ENCODE measurements at regions not wholly inside any gene's neighbourhood (a gene's known extent, or its start where the extent isn't known, plus 50 kb on each side); places are given as distances from the start of the nearest gene placed in this dataset.

DNA sequence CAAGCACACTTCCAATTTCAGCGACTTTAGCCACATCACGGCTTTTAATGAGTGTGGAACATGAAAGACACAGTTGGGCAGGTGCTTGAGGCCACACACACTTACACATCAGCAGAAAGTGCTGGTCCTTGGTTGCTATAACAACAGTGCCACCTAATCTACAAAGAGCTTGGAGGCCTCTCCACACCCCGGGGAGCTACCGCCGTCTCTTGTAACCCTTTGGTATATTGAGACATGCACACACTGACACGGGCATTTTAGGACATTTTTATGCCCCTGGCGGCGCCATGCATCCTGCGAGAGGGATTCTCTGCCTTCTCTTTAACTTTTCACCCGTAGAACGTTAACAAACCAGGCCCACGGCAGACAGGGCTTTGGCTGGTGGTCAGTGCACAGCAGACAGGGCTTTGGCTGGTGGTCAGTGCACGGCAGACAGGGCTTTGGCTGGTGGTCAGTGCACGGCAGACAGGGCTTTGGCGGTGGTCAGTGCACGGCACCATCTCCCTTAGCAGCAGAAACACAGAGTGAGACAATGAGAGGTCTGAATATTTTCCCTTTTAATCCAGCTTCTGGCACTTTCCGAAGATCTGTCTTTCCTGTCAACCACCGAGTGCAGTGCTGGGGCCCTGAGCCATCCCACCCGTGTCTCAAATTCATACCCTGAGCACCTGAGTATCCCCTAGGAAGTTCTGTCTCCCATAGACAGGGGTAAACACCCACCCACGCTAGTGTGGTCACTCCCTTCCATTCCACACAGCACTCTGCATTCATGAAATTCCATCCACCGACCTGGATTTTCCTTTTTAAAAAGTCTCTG lies 116.6 kb upstream of the RPS6KA2 start:
- H3K4me2 ChIP-seq (ENCODE audit: control insufficient read depth, extremely low read depth, insufficient read depth, low read depth, low read length) = no peak overlapping the region
- no peaks in the 10 kb centered on the region for H3K36me3 ChIP-seq (ENCODE audit: control insufficient read depth in 2 of 2, extremely low read depth in 1 of 2, insufficient read depth in 2 of 2, low read length in 2 of 2)
- peaks cover 3% of the 10 kb centered on the region for H3K9me3 ChIP-seq (ENCODE audit: control insufficient read depth, low read depth, low read length)
- H3K27ac ChIP-seq (ENCODE audit: control insufficient read depth, insufficient read depth, low read length) = no peak overlapping the region
- H3K4me1 ChIP-seq (ENCODE audit: control insufficient read depth, extremely low read depth, insufficient read depth, low read length) = peaks cover 14% of the 10 kb centered on the region
- no peak for TF ChIP-seq EZH2 (IDR thresholded peaks at IDR 0.05; ENCODE audit: low read length)
- TF ChIP-seq, protein P1, sequence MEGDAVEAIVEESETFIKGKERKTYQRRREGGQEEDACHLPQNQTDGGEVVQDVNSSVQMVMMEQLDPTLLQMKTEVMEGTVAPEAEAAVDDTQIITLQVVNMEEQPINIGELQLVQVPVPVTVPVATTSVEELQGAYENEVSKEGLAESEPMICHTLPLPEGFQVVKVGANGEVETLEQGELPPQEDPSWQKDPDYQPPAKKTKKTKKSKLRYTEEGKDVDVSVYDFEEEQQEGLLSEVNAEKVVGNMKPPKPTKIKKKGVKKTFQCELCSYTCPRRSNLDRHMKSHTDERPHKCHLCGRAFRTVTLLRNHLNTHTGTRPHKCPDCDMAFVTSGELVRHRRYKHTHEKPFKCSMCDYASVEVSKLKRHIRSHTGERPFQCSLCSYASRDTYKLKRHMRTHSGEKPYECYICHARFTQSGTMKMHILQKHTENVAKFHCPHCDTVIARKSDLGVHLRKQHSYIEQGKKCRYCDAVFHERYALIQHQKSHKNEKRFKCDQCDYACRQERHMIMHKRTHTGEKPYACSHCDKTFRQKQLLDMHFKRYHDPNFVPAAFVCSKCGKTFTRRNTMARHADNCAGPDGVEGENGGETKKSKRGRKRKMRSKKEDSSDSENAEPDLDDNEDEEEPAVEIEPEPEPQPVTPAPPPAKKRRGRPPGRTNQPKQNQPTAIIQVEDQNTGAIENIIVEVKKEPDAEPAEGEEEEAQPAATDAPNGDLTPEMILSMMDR (optimal IDR thresholded peaks at IDR 0.05 in 1 of 3, IDR thresholded peaks at IDR 0.05 in 1 of 3, conservative IDR thresholded peaks at IDR 0.05 in 1 of 3; ENCODE audit: extremely low read depth in 1 of 3, insufficient read depth in 2 of 3, low read length in 3 of 3) = no peak
- FAIRE-seq (no peak), DNase-seq (ENCODE audit: low read depth, low spot score) (no peak)
- H4K20me1 ChIP-seq (ENCODE audit: control insufficient read depth, extremely low read depth, insufficient read depth, low read length) = no peaks in the 10 kb centered on the region
- H3K9me1 ChIP-seq (ENCODE audit: control insufficient read depth, extremely low read depth, insufficient read depth, low read length) = no peaks in the 10 kb centered on the region
- no peaks in the 10 kb centered on the region for H3K79me2 ChIP-seq (ENCODE audit: control insufficient read depth, insufficient read depth, low read length)
- H3K27me3 ChIP-seq (ENCODE audit: control insufficient read depth, extremely low read depth, insufficient read depth, low read length) = no peaks in the 10 kb centered on the region
- H2AFZ ChIP-seq (ENCODE audit: control insufficient read depth, low read length) = no peak overlapping the region
- dilution Hi-C loops (cut with MboI; ENCODE audit: extremely low pct_ligation_motif_present, low sequenced_read_pairs) = no loop called here
- no peak overlapping the region for H3K9ac ChIP-seq (ENCODE audit: control insufficient read depth, extremely low read depth, insufficient read depth, low read length)
- no peak overlapping the region for H3K4me3 ChIP-seq (ENCODE audit: control insufficient read depth in 2 of 3, extremely low read depth in 1 of 3, insufficient read depth in 2 of 3, low read depth in 1 of 3, low read length in 3 of 3)

DNA sequence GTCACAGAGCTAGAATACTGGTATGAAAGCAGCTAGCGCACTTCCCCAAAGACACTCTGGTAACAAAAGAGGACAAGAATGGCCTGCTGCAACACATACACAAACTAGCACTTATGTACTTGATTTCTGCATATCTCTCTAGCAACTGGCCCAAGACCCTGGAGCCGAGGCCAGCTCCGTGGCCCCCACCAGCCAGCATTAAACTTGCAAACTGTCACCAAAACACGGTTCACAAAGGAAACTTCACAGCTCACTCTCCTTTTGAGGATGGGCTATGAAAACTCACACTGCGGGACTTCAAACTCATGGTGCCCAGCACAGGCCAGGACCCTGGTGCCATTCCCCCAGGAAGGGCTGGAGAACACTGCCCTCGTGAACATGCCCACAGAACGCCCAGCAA lies 115.9 kb upstream of the RPS6KA2 start:
- TF ChIP-seq, protein P1 (optimal IDR thresholded peaks at IDR 0.05 in 1 of 3, IDR thresholded peaks at IDR 0.05 in 1 of 3, conservative IDR thresholded peaks at IDR 0.05 in 1 of 3; ENCODE audit: extremely low read depth in 1 of 3, insufficient read depth in 2 of 3, low read length in 3 of 3) = no peak
- TF ChIP-seq EZH2 (IDR thresholded peaks at IDR 0.05; ENCODE audit: low read length) = no peak
- DNase-seq (ENCODE audit: low read depth, low spot score) = no peak

More for the DNA sequence above, 115.9 kb upstream of the RPS6KA2 start:
- Histone ChIP-seq H3K79me2 (ENCODE audit: control insufficient read depth, insufficient read depth, low read length) (no peaks in the 10 kb centered on the region), H3K36me3 (ENCODE audit: control insufficient read depth in 2 of 2, extremely low read depth in 1 of 2, insufficient read depth in 2 of 2, low read length in 2 of 2) (no peaks in the 10 kb centered on the region), H3K9me3 (ENCODE audit: control insufficient read depth, low read depth, low read length) (peaks cover 3% of the 10 kb centered on the region), H3K4me3 (ENCODE audit: control insufficient read depth in 2 of 3, extremely low read depth in 1 of 3, insufficient read depth in 2 of 3, low read depth in 1 of 3, low read length in 3 of 3) (no peak overlapping the region), H2AFZ (ENCODE audit: control insufficient read depth, low read length) (no peak overlapping the region), H3K4me1 (ENCODE audit: control insufficient read depth, extremely low read depth, insufficient read depth, low read length) (peaks cover 20% of the 10 kb centered on the region), H3K4me2 (ENCODE audit: control insufficient read depth, extremely low read depth, insufficient read depth, low read depth, low read length) (no peak overlapping the region), H4K20me1 (ENCODE audit: control insufficient read depth, extremely low read depth, insufficient read depth, low read length) (no peaks in the 10 kb centered on the region), H3K27ac (ENCODE audit: control insufficient read depth, insufficient read depth, low read length) (no peak overlapping the region), H3K9me1 (ENCODE audit: control insufficient read depth, extremely low read depth, insufficient read depth, low read length) (no peaks in the 10 kb centered on the region), H3K9ac (ENCODE audit: control insufficient read depth, extremely low read depth, insufficient read depth, low read length) (no peak overlapping the region), H3K27me3 (ENCODE audit: control insufficient read depth, extremely low read depth, insufficient read depth, low read length) (no peaks in the 10 kb centered on the region)
- no peak for FAIRE-seq
- dilution Hi-C loops (cut with MboI; ENCODE audit: extremely low pct_ligation_motif_present, low sequenced_read_pairs) = no loop called here

Data from keratinocyte (primary cell).